Daoy (cell line): ENCODE measurements at regions not wholly inside any gene's neighbourhood (a gene's known extent, or its start where the extent isn't known, plus 50 kb on each side); places are given as distances from the start of the nearest gene placed in this dataset.

Experiments used
- DNase-seq: peaks from one replicate; pipeline ENCODE4 v3.0.0-alpha.2; 2015; ENCODE audit warnings: low read depth

DNA sequence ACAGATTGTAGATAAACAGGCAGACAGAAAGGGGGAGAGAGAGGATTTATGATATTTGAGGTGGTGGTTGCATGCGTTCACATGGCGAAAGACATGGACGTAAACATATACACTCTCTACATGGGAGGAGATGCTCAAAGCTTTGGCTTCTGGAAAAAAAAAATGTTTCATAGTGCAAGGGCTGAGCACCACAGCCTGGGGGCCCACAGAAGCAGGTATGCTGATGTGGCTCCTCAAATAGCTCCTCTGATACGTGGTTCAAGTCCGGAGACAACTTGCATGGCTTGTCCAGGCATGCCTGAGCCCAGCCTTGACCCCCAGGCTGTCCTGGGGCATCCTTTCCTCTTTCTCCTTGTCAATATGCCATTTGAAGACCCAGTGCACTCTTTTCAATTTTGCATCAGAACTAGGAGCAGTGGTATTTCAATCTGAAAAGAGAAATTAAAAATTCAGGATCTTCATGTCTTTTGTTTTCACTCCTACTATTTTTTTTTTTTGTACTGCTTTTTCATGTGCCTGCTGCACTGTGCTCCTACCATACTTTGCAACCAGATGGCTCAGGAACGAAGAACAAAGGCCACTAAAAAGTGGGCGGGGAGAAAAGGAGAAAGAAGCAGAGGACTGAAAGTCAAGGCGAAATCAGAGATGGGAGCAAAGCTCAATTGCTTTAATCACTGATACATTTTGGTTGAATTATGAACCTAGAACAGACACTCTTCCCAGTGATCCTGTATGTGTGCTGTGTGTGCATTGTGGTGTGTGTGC is 495.7 kb upstream of the TCF4 start:
- no peak for DNase-seq

DNA sequence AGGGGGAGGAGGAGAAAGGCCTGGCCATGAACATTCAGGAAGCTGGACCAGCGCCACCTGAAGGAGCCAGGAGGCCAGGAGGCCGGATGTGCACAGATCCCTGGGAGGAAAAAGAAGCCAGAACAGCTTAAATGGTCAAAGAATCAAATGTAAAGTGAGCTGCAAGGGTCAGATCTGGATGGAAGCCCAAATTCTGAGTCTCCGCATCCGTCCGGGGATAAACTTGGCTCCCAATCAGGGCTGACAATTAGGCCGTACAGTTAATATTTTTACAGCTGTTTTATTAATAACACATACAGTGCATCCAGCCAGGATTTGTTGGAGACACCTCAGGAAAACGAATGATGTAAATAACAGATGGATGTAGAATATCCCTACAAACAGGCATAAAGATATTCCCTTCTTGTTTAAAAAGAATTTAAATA is 495.1 kb upstream of the TCF4 start:
- DNase-seq, result peak; percentile 13

DNA sequence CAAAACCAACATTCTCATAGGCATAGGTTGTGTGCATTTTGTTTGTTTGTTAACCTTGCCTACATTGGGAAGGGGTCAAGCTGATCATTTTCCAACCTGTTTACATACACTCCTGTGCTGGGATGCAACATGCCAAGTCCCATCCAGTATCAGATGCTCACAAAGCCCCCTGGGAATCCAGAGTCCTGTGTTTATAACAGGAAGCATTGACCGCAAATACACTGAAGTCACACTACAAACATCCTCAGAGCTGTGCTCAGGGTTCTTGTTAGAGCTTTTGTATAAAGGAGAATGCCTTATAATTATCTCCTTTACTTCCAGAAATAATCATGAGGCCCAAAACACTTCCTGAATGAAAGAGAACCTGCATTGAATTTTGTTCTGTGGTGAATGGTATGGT is 488.7 kb upstream of the TCF4 start:
- peak; percentile 18 for DNase-seq

DNA sequence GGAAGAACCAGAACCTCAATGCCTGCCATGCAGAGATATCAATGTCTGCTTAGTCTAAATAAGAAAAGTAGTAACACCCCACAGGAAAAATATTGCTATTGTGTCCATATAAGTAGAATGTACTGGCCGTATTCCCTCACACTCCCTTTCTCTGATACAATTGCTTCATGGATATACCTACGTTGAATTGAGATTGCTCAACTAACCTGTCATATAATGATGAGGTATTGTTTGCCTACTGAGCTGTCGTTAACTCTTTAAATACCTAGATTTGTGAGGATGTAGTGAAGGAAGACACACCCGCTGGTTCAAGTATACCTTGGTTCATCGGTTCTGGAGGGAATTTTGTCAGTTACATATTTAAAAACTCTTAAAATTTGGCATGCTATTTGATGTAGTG is 480.7 kb upstream of the TCF4 start:
- DNase-seq, result no peak

DNA sequence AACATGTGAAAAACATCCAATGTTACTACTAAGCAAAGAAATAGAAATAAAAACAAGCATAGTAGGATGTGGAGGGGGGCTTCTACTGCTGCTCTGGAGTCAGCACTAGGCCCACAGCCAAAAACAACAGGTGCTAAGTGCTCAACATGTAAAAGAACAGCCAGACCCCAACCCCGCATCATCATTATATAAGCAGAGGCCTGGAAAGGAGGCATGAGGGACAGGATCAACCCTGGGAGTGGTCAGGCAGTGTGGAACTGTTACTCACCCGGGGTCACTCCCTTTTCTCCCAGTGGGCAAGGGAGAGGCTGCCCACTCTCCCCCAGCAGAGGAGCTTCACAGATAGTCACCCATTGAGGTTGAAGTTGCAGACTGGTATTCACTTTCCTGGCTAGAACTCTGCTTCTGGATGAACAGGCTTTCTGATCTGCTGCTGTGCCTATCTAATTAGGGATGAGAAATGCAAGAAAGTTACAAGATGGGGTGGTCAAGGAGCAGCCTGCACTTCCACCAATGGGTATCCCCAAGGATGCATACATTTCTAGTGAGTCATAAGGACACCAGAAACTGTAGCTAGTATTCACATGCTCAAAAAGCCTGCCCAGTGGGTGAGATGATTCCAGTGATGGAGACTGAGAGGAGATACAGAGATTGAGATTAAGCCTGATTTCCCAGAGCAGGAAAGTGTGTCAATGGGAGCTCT is 480.1 kb upstream of the TCF4 start:
- peak; percentile 52 for DNase-seq

DNA sequence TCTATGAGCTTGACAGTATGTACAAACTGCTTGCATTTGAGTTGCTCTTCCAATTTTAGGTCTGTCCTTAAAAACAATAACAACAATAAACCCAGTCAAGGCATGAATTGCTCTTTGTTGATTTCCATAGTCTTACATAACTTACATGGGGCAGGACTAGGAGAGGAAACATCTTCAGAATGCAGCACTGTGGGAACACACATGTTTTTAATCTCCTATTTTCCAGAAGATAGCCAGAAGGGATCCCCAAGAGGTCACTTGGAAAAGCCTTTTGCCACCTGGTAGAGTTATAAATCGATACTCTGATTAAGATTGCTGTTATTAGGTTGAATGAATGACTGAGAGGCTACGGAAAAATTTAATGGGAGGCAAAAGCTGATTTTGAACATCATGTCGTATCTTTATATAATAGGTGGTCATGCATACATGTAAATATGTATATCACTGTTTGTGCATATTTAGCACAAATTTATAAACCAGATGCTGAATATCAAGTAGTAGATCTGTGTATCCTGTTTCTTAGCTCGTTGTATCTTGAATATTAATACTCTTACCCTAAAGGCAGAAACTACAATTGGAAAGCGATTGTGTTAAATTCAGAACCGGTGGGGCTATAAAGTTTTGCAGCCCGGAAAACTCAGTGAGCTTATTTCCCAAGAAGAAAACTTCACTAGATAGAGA is 479.4 kb upstream of the TCF4 start:
- DNase-seq, result no peak

DNA sequence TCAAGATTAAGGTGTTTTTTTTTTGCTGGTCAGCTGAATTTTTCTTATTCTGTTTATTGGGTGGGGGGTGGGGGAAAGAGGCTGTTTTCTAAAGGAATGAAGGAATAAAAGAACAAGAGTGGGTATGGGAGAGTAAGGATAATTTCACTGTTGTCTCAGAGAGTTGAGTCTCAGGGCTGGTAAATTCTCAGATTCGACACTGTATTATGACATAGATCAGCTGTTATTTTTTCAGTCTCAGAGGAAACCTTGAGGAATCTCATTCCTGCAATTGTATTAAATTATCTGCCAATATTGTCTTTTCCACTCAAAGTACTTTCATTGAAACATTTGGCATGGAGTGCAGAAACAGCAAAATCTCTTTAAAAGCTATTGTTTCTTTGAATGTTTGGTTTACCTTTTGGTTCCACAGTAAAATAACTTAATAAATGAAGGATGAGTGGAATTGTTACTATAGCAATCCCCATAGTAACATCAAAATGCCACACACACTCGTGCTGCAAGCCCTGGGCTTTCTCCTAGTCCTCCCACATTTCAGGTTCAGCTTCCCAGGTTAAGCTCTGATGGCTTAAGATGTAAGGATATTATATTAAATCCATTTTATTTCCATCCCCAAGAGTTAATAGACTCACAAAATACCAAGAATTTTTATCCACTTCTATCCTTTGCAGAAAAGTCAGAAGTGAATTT is 478.7 kb upstream of the TCF4 start:
- no peak for DNase-seq

DNA sequence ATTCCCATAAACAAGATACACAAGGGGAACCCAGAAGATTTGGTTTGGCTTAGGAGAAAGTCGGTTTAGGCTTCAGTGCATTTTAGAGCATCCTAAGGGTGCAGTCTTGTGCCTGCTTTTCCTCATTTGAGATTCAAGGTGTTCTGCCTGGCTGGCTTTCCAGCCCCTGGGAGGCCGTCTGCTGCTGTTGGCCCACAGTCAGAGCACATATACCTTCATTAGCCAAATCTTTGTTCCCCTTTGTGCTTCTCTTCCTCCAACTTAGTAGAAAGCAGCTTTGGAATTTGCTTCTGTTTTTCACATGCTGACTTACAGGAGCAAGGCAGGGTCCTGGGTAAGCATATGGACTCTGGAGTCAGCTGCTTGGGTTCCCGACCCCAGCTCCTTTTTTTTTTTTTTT is 477.1 kb upstream of the TCF4 start:
- no peak for DNase-seq

DNA sequence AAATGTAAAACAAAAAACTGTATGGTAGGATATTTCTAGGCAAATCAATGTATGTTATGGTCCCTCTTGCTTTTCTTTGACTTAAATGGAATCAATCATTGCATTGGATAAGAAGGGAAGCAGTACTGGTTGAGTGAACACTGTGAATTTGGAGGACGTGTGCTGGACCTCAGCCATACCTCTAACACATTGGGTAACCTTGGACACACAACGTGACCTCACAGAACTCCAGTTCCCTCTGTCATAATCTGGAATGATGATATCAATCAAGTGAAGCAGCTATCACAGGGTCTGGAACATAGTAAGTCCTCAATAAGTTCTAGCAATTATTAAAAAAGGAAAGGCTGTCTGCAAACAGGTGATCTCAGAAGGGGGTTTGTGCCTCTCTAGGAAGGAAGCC is 474.9 kb upstream of the TCF4 start:
- DNase-seq, result no peak

DNA sequence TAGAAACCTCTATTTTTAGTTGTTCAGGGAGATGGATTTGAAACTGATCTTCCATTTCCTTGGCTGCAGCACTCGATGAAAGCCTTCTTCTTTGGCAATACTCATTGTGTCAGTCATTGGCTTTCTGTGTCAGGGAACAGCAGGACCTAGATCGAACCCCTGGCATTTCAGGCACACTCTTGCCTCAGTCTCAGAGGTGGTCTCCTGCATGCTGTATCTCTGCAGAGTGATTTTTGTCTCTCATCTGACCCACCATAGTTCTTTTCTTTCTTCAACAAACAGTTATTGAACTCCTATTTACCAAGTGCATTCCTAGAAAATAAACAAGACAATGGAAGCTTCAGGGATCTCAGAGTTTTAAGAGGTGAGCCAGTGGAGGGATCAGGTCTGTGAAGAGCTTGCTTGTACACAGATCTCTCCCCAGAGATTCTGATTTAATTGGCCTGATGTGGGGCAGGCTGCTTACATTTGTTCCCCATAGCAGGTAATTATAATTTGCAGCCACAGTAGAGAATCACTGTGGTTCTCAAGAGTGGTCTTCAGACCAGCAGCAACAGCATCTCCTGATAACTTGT is 473.1 kb upstream of the TCF4 start:
- DNase-seq, result no peak

DNA sequence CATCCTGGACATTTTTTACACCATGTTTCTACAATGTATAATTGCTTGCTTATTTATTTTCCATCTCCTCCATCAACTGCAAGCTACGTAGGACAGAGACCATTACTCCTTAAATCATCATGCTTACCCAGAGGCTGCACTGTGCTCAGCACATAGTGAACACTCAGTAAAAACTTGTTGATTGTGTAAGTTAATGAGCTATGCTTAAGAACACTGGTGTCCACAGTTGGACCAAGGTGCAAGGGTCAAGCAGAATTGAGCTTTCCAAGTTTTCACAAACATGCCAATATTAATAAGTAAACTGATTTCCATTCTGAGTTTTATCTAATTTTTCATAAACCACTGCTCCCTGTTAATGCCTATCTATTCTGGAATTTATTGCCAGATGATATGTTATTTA is 464.2 kb upstream of the TCF4 start:
- no peak for DNase-seq

DNA sequence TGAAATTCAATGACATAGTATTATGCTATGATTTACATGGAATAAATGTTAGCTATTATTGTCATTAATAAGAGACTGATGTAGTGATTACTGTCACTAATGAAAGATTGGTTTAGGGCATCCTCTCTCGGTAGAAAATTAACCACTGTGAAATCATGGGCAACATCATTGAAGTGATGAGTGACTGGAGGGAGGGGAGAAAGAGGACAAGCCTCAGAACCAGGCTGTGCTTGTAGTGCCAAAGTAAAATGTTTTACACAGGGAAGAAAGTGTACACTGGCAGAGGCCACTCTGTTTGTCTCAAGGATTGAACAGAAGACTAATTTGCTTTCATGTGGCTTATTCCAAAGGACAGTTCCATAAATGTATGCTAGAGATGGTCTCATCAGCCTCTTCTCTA is 456.2 kb upstream of the TCF4 start:
- DNase-seq, result no peak

DNA sequence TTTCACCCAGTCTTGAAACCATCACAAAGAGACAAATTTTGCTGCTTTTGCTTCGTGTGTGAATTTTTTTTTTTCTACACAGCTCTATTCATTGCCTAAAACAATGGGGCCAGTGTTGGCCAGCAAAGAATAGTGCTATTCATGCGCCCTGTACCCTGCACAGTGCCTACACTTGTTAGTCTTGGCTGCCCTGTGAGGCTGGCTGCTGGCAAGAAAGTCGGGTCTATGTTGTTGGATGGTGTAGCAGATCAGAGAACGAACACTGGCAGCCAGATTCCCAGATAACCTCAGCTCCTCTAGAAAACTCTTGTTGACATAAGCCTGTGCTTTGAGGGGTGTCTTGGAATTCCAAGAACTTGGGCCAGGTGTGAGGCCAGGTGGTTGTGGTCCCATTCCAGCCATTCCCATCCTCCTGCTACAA is 455.7 kb upstream of the TCF4 start:
- DNase-seq, result no peak

DNA sequence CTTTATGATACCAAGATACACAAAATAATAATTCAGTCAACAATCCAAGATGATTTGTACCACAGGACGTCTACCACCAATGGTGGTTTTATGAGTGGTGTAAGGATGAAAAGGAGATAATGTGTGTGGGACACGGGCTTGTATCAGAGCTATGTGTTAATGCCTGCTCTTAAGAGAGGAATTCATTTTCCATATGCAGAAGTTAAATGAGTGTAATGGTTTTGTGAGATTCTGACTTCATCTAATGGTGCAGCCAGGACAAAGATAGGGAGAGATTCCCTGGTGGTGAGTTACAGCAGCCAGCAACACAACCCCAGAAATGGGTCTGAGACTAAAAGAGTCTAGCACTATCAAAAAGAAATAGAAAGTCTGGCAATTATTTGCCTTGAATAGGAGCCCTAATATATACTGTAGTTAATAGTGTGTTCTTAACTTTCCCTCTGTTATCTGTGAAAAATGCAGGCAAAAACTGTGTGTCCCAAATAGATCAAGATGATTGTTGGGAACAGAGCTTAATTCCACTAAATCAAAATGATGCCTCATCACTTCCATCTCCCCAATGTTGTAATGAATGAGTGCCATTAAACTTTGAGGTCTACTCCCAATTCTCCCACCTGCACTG is 455.0 kb upstream of the TCF4 start:
- DNase-seq, result no peak

DNA sequence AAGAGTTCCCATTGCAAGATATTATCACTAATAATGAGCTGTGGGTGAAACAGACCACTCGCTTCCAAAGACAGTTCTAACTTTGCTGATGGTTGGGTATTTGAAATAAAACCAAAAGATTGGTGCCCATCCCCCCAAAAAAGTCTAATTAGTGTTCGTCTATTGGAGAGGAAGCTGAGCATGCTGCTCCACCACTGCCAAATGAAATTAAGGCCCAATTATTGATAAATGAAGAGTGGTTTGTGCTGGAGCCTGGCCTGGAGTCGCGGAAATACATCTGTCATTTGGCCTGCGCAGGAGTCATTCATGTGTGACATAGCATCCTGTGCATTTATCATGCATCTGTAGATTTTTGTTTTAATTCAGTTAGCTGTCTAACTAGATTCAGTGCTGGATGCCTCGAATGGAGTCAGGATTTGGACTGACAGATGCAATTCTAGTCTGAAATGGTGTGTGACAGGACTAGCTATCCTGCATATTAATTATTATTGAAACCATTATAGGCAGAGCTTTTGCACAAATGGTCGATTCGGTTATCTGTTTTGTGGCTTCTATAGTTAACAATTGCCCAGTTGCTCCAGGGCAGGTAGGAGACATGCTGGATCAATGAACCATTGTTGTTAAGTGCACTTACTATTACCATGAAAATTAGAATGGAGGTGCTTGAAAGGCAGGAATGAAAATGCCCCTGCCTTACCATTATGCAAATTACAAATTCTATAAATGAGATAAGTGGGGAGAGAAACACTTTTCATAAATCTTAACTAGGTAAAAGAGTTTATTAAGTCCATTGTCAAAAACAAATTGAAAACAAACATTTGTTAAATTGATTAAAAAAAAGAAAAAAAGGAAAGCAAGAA is 450.4 kb upstream of the TCF4 start:
- DNase-seq, result no peak

DNA sequence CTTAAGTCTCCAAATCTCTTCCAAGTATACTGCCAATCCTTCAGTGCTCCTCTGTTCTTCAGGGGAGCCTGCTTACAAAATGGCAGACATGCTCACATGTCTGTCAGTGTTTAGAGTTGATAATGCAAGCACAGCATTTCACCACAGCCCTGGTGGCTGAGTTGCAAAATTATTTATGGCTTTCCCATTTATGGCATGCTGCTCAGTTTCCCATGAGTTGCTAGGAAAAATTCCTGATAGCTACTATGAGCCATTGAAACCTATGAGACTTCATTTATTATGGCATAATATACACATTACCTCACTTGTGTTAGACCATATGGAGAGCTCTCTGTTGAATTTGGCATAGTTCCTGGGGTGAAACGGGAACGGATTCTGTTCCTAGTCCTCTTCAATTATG is 448.7 kb upstream of the TCF4 start:
- no peak for DNase-seq

DNA sequence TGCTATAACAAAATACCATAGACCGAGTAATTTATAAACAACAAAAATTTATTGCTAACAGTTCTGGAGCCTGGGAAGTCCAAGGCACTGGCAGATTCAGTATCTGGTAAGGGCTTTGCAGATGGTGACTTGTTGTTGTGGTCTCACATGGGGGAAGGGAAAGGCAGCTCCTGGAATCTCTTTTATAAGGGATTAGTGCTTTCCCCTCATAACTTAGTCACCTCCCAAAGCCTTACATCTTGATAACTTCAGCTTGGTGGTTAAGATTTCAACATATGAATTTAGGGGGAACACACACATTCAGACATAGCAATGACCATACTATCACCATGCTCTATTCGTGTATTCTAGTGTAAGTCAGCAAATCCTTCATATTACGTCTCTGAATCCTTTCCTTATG is 447.6 kb upstream of the TCF4 start:
- no peak for DNase-seq

DNA sequence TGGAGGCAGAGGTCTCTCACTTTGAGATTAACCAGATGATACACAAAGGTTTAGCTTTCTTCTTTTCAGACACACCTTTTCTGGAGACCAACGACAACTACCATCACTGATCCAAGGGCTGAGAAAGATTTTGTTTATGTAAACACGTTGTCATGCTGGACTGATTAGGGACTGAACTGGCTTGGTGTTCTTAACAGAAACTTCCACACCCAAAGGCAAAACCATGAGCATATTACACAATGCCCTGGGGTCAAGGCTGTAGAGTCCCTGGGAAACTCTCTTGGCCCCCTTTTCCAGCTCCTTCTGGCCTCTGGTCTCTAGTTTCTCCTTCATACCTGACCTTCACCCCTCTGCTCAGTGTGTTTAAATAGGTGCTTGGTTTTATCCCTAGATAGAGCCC is 447.0 kb upstream of the TCF4 start:
- DNase-seq, result no peak

DNA sequence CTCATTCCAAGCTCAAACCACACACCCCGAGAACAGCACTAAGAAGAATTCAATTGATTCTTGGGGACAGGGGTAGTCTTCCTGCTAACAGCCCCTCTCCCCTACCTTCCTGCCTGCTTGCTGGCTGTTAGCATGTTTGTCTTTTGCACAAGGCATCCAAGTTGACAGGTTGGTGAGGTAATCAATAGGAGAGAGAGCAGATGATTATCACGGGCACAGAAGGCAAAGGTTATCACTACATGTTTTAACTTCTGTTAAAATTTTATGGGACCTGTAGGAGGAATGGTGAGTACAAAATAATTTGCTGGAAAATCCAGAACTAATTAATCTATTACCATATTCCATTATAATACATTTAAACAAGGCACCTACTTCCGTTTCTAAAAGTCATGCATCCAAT is 442.1 kb upstream of the TCF4 start:
- no peak for DNase-seq

DNA sequence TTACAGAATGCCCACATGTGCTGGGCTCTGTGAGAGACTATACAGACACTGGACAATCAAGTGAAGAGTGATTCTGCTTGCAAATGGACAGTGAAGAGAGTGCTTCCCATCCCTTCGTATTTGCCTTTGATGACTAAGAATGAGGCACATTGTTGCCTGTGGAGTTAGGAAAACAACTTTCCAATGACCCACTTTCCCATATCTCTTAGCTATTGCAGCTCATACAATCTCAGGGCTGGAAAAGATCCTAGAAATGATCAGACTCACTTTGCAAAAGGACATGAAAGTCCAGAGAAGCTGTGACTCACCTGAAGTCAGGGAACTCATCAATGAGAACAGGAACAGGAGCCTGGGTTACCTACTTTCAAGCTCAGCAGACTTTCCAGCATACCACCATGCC is 440.5 kb upstream of the TCF4 start:
- peak; percentile 42 for DNase-seq

DNA sequence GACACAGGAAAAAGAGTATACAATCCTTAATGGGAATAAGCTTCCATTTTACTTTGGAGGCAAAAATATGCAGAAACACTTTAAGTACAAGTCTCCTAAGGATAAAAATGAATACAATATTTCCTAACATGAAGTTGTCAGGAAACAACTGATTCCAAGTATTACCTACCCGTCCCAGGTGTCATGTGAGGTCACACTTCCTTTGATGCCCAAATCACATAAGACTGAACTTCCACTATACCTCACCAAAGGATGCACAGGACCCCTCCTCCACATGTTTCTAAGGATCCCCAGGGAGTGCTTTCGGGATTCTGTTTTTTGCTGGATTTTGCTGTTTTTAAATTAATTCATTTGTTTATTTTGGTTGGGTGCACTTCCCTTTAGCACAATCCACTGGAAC is 438.5 kb upstream of the TCF4 start:
- no peak for DNase-seq
